ENCODE measurements at regions not wholly inside any gene's neighbourhood (a gene's known extent, or its start where the extent isn't known, plus 50 kb on each side); places are given as distances from the start of the nearest gene placed in this dataset.

- no peak for DNase-seq (ENCODE audit: low read depth, low spot score)
Measured at GRCh38 chr3:72308641-72309040, 523.7 kb upstream of the PROK2 start.

GRCh38 chr3:72307438-72308115, 522.6 kb upstream of the PROK2 start:
- DNase-seq (ENCODE audit: low read depth, low spot score), result no peak

- DNase-seq (ENCODE audit: low read depth, low spot score), result no peak
Measured at GRCh38 chr3:72306800-72307341, 521.9 kb upstream of the PROK2 start.

GRCh38 chr3:72303926-72304325, 519.0 kb upstream of the PROK2 start:
- DNase-seq (ENCODE audit: low read depth, low spot score), result no peak

GRCh38 chr3:72301779-72302178, 516.8 kb upstream of the PROK2 start:
- no peak for DNase-seq (ENCODE audit: low read depth, low spot score)

GRCh38 chr3:72300621-72301020, 515.7 kb upstream of the PROK2 start:
- DNase-seq (ENCODE audit: low read depth, low spot score), result no peak

- no peak for DNase-seq (ENCODE audit: low read depth, low spot score)
Measured at GRCh38 chr3:72299823-72300222, 514.9 kb upstream of the PROK2 start.

- no peak for DNase-seq (ENCODE audit: low read depth, low spot score)
Measured at GRCh38 chr3:72299321-72299802, 514.4 kb upstream of the PROK2 start.

- no peak for DNase-seq (ENCODE audit: low read depth, low spot score)
Measured at GRCh38 chr3:72298201-72299152, 513.5 kb upstream of the PROK2 start.

- DNase-seq (ENCODE audit: low read depth, low spot score), result no peak
Measured at GRCh38 chr3:72297481-72297880, 512.5 kb upstream of the PROK2 start.

GRCh38 chr3:72296477-72297111, 511.6 kb upstream of the PROK2 start:
- no peak for DNase-seq (ENCODE audit: low read depth, low spot score)

- no peak for DNase-seq (ENCODE audit: low read depth, low spot score)
Measured at GRCh38 chr3:72295962-72296450, 511.1 kb upstream of the PROK2 start.

GRCh38 chr3:72295276-72295961, 510.5 kb upstream of the PROK2 start:
- no peak for DNase-seq (ENCODE audit: low read depth, low spot score)

GRCh38 chr3:72290859-72291638, 506.1 kb upstream of the PROK2 start:
- no peak for DNase-seq (ENCODE audit: low read depth, low spot score)

- DNase-seq (ENCODE audit: low read depth, low spot score), result no peak
Measured at GRCh38 chr3:72289692-72290071, 504.7 kb upstream of the PROK2 start.

GRCh38 chr3:72288955-72289691, 504.2 kb upstream of the PROK2 start:
- DNase-seq (ENCODE audit: low read depth, low spot score), result no peak

- no peak for DNase-seq (ENCODE audit: low read depth, low spot score)
Measured at GRCh38 chr3:72287956-72288355, 503.0 kb upstream of the PROK2 start.

GRCh38 chr3:72285502-72285901, 500.6 kb upstream of the PROK2 start:
- no peak for DNase-seq (ENCODE audit: low read depth, low spot score)

- no peak for DNase-seq (ENCODE audit: low read depth, low spot score)
Measured at GRCh38 chr3:72284471-72284870, 499.5 kb upstream of the PROK2 start.

GRCh38 chr3:72282918-72283317, 498.0 kb upstream of the PROK2 start:
- DNase-seq (ENCODE audit: low read depth, low spot score), result no peak

Data from activated CD4-positive, CD25-positive, alpha-beta regulatory T cell treated with anti-CD3 and anti-CD28 coated beads, Interleukin-2, amount 50 U/mL, for 16 hours (primary cell).